Stimulated activated CD8-positive, alpha-beta memory T cell treated with anti-CD3 and anti-CD28 coated beads, Interleukin-7, amount 100 ng/mL, for 48 hours (primary cell): ENCODE measurements at regions not wholly inside any gene's neighbourhood (a gene's known extent, or its start where the extent isn't known, plus 50 kb on each side); places are given as distances from the start of the nearest gene placed in this dataset.

Experiments used
- DNase-seq, 2 donors: peaks; one replicate each; pipeline ENCODE4 v3.0.0-alpha.2; 2020; ENCODE audit warnings: low read depth in 1 of 2; ENCODE audit errors: extremely low read depth in 1 of 2

DNA sequence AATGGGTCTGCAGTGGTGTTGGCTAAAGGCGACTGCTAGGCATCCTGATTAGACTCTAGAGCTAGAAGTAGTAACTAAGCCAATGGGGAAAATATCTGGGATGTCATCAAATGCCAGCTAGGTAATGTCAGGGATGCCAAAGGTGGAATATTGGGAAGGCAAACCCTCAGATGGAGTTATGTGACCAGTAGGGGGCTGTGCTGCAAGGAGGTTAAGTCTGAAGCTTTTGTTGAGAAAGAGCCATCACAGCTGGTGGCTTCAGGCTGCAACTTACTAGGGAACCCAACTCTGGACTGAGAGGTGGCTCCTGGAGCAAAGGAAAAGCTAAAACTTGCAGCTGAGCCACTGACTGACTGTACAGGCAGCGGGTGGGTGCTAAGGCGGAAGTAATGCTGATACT is 576.9 kb upstream of the GHITM start:
- DNase-seq, result no peak

DNA sequence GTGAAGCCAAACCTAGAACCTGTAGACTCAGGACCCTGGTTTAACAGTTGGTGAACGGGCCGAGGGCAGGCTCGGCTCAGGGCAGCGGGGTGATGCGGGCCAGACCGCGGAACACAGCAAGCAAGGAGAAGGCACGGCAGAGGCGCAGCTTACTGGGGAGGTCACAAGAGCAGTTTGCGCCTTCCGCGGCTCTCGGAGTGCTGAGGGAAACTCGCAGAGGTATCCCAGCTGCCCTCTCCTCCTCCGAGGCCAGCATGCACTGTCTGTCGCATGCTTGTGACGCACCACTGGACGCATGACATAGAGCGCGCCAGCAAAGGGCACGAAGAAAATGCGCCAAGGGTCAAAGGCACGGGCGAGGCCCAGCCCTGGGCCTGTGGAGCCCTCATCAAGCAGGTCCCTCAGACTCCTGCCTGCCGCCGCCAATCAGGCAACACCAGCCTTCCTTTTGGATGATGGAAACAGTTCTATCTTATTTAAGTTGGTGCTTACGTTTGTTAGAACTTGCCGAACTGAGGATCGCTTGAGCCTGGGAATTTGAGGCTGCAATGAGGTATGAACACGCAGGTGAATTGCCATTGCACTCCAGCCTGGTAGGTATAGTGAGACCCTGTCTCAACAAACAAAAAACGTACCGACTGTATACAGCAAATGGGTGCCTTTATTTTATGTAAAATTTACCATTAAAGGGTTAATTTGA is 574.3 kb upstream of the GHITM start:
- DNase-seq, result no peak

DNA sequence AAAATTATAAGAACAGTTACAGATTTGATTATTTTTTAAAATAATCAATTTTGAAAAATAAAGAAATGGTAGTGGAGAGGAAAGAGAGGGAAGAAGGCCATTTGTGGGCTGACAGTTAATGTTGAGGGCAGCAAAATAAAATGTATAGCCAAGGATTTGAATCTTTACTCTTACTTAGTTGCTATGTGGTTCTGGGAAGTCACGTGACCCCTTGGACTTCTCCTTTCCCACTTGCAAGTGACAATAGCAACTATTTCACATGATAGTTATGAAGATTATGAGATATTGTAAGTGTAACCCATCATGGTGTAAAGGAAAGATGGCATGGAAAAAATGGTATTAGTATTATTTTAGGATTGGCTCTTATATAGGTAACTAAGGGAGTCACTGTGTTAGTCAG is 567.3 kb upstream of the GHITM start:
- no peak for DNase-seq

DNA sequence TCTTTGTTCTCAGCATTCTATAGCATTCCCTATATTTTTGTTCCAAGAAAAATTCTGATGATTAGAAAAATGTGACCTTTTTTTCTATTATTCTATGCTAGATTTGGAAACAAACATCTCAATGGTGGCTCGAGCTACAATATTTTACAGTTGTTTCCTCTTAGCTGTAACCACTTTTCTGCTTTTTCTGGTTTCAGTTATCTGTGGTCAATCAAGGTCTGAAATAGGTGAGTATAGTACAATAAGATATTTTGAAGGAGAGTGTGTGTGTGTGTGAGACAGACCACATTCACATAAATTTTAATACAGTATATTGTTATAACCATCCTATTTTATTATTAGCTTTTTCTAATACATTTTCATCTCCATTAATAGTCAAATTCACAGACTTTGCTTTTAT is 564.5 kb upstream of the GHITM start:
- DNase-seq, result no peak

DNA sequence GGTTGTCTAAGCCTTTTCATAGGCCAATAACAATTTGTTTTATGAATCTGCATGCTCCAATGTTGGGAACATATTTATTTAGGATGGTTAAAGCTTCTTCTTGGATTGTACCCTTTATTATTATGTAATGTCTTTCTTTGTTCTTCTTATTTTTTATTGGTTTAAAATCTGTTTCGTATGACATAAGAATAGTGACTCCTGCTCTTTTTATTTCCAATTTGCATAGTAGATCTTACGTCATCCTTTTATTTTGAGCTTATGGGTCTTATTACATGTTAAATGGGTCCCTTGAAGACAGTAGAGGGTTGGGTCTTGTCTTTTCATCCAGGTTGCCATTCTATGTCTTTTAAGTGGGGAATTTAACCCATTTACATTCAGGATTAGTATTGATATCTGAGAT is 561.9 kb upstream of the GHITM start:
- no peak for DNase-seq

DNA sequence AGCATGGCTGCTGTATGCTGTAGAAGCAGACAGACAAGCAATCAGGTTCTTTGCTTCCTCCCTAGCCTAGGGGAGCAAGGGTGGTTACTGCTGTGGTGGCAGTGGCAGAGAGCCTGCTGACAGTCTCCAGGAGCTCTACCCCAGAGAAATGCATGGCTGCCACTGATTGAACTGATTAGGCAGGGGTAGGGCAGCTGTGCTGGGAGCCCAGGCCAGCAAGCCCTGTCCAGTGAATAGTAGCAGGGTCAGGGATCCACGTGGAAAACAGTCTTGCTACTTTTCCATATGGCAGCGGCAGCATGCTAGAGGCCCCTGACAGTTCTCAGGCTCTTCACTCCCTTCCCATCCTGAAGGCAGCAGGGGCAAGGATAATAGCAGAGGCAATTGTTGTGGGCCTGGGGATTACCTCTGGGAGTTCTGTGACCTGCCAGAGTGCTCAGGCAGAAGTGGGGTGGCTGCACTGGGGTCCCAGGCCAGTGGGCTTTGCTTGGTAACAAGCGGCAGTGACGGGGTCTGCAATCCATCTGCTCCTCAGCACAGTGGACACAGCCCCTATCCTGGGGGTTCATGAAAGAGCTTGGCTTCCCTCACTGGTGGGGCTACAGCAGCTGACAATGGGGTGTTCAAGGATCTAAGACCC is 558.8 kb upstream of the GHITM start:
- DNase-seq, result no peak

DNA sequence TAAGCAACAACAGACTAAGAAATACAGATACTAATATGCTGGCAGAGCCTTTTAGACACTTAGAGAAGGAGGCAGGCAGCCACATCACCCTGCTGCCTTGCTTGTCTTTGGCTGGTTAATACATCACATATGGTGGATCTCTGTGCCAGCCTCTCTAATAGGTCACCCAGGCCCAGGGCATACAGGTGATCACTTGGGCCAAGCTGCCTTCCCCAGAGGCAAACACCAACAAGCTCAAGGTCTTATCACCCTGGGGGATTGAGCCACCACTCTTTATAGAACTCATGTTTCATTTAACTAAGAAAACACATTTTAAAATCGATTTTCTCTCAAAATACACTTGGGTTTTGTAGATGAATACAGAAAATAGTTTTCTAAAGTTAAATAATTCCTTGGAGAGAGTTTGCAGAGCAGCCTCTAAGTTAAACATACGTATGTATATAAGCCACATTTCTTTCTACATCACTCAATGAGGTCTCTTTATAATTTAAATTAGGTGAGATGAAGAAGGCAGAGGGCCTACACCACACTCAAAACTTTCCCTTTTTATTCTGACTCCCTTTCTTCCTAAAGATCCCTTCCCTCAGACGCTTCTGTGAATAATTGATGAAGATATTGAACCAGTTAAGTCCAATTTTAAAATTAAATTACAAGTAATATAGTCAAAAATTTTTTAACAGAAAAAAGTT is 556.8 kb upstream of the GHITM start:
- no peak for DNase-seq

DNA sequence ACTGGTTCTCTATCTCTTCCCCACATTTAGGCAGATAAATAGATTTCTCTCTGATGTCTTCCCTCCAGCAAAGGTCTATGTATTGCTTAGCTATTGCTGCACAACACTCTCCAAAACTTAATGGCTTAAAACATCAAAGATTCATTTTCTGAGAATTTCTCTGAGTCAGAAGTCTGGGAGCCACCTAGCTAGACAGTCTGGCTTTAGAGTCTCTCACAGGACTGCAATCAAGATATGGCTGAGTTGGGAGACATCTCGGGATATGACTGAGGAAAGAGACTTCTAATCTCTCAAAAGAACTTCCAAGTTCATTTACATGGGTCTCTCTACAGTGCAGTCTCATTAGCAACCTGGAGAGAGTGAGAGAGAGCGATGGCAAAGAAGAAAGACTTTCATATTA is 553.6 kb upstream of the GHITM start:
- no peak for DNase-seq

DNA sequence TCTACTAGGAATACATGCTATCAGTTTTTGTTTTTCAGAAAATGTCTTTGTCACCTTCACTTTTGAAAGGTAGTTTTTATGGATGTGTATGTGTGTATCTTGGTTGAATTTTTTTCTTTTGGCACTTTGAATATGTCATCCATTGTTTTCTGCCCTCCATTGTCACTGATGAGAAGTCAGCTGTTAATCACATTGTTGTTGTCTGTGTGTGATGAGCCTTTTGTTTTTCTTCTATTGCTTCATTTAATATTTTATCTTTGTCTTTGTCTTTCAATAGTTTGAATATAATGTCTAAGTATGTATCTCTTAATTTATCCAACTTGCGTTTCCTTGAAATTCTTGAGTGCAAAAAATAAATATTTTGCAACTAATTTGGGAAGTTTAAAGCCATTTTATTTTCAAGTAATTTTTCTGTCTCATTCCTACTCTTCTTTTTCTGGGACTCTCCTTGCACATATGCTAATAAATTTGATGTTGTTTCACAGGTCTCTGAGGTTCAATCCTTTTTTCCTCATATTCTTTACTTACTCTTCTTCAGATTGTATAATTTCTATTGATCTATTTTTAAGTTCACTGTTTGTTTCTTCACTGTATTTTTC is 546.9 kb upstream of the GHITM start:
- no peak for DNase-seq

DNA sequence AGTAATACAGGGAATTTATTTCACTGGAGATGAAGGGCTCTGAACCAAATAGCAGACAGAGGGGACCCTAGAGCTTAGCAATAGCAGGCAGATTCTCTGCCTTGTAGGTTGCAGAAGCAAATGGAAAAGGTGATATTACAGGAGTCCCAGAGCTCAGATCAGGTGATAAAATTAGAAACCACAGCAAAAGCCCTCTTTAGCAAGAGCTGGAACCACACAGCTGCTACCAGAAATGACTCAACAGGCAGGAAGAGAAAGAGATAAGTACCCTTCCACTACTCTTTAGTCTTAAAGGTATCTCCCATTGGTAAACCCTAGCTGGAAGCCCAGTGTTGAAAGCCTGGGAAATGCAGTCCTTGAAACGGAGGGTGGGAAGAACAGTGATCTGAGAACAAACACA is 535.6 kb upstream of the GHITM start:
- no peak for DNase-seq

DNA sequence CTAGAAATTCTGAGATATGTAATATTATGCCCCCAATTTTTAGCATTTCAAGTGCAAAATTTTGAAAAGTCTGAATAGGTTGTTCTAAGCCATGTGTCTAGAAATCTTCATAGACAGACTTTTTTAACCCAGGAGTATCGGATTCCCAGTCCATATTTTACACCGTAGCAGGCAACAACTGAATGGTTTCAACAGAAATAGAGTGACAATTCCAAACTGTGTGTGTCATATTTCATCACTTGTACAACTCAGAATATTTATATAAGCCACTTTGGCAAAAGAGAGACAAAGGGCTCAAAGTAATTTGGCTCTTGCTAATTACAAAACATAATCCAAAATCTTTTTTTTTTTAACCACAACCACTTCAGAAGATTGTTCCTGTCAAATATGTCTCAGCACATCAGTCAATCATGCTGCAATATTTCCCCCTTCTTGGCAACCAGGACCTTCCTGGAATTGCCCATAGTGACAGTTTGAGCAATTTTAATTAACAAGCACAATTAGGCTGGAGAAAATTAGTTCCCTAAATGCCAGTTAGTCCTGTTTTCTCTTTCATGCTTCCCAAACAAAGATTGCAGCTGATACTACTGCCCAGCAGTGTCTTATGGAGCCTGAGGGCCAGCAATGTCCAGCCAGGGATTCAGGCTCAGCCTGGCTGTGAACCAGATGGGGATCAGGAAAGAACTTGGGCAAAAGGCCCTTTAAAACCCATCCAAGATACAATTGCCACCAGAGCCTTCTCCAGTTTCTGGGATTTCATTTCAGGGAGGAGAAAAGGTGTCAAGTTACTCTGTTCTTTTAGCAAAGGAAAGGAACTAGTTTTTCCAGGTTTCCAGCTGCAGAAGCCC is 533.3 kb upstream of the GHITM start:
- DNase-seq, result no peak

DNA sequence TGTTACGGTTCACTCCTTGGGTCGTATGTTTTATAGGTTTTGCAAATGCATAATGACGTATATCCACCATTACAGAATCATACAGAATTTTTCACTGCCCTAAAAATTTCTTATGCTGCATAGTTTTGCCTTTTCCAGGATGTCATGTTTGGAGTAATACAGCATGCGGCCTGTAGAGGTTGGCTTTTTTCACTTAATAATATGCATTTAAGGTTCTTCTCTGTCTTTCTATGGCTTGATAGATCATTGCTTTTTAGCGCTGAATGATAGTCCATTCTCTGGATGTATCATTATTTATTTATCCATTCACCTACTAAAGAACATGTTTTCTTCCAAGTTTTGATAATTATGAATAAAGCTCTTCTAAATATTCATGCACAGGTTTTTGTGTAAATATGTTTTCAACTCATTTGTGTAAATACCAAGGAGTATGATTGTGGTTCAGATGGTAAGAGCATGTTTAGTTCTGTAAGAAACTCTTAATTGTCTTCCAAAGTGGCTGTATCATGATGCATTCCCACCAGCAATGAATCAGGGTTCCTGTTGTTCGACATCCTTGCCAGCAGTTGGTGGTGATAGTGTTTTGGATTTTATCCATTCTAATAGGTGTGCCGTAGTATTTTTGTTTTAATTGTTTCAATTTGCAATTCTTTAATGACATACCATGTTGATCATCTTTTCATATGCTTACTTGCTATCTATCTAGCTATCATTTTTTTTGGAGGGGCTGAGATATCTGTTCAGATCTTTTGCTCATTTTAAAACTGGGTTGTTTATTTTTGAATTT is 531.2 kb upstream of the GHITM start:
- no peak for DNase-seq

DNA sequence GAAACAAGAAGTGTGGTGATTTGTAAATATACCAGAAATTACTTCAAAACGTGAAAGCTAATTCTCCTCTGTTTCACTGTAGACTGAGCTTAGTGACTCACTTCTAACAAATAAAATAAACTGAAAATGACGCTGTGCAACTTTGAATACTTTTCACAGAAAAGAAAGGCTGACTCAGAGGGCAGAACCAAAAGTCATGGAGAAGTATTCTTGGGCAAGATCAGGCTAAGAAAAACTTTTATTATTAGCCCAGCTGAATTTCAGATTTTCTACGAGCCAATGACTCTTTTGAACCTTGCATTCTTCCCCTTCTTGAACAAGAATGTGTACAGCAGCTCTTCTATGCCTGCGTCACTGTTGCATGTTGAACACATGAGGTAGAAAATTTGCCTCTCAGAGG is 527.3 kb upstream of the GHITM start:
- DNase-seq, result no peak

DNA sequence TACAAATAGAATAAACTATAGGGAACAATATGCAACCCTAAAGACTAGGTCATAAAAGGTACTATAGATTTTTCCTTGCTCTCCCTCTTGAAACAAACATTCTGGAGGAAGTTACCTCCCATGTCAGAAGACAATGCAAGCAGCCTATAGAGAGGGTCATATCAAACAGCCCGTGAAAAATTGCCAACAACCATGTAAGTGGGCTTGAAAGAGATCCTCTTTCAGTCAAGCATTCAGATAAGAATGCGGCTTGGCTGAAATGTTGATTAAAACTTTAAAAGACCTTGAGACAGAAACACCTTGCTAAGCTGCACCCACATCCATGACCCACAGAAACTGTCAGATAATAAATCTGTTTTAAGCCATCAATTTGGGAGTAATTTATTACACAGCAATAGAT is 526.6 kb upstream of the GHITM start:
- no peak for DNase-seq

DNA sequence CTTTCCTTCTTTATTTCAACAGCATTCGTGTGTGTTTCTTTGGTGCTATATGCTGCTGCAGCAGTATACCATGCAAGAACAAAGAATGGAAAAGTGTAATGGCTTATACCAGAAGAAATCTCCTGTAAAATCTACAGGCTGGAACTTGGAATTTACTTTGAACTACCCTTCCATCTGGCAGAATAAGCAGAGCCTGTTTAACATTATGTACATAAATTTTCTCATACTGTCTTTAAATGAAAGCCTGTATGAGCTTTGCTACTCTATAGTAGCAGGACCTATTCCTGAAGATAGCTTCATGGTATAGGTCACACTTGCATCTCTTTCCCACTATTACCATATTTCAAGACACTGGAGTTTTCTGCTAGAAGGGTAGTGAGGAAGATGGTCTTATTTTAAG is 522.1 kb upstream of the GHITM start:
- DNase-seq, result no peak

DNA sequence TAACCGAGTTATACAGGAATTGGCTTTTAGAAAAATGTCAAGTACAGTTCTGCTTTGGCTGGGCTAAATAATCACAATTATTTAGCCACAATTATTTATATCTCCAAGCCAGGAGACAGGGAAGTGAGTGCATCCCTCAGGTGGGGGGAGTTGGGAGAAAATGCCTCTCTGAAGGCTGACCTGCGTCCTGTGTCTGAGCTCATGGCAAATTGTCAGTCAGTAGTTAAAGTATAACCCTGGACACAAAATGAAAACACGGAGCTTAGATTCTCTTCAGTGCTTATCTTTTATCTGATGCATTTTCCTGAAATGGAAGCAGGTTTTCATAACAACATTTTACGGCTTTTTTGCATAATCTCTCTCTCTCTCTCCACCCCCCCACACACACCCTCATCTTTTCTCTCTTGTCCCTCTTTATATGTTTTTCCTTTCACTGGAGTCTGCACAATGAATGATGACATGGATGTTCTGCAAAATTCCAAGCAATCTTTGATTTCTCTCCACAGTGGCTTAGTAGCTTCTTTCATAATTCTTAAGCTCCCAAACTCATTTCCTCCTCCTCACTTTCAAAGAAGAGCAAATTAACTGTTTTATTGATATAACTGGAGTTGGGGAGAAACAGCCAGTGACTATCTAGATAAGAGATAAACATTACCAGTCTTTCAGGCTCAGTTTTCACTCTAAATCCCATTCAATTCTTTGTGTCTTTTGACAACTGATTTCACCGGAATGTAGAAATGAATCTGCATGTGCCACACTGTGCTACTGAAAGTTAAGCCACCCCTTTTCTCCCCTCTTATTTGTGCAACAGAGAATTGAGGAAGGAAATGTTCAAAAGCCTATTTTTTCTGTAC is 521.4 kb upstream of the GHITM start:
- DNase-seq, result no peak

DNA sequence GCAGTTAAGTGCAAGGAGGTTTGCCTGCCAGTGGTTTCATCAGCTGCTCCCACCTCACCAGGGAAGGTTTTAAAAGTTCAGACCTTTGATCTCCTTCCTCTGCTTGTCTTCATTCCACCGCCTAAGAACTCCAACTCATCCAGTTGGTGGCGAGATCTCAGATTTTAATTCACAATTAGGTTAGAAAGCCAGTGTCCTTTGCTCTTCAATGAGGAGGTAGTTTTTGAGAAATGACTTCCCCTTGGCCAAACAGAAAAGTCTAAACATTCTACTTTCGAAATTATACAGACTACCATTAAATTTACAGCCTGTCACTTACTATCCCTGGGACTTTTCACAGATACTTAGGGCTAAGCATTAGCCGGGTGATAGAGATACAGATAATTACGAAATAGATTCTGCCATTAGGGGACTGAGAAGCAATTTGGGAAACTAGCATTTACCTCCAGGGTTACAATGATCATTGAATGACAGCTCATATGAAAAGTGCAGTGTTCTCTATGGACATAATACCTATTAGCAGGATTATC is 513.4 kb upstream of the GHITM start:
- no peak for DNase-seq

DNA sequence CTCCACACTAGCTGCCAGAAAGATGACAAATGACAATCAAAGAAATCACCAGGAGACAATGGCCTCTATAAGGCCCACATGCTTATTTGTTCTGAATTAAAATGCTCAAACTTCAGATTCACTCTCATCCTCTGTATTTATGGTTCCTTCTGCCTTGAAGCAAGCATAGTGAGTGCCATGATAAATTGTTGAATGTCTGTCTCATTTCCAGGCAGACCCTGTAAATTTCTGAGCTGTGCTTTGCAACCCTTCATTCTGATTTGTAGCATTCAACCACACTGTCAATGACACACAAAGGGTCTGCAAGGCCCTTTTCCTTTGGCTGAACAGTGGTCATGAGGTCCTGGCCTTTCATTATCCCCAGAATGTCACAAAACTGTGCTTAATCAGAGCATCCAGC is 506.6 kb upstream of the GHITM start:
- DNase-seq, result no peak

DNA sequence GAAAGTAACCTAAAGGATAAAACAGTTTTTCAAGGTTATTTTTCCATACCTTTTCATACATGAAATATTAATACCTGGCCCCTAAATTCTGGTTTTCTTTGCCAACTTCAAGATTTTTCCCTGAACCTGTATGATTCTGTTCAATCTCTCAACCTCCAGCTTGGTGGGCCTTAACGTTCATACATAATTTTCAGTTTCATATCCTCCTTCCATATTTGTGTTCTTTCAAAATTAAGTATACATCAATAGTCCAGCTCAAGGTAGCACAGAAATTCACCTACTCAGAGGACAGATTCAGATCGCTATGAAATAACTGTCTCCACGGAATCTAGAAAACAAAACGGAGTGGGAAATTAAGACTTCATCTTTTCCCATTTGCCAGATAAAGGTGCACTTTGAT is 505.8 kb upstream of the GHITM start:
- DNase-seq, result no peak
